K562 (cell line): ENCODE measurements at regions not wholly inside any gene's neighbourhood (a gene's known extent, or its start where the extent isn't known, plus 50 kb on each side); places are given as distances from the start of the nearest gene placed in this dataset.

Experiments
- DPF2 ChIP-seq: fragments of 450-650 bp; IDR thresholded peaks from 2 replicates; pipeline ENCODE4 v1.6.1; 2016
- MITF ChIP-seq: IDR thresholded peaks from 2 replicates; pipeline ENCODE4 v1.6.1; 2014; ENCODE audit warnings: antibody characterized with exemption
- NFIC ChIP-seq: fragments of 450-650 bp; IDR thresholded peaks from 2 replicates; pipeline ENCODE4 v1.6.1; 2017; ENCODE audit warnings: mild to moderate bottlenecking, inconsistent platforms
- RBM15 ChIP-seq: fragments of 200-400 bp; formaldehyde crosslinking; IDR thresholded peaks from 2 replicates; pipeline ENCODE4 v1.6.1; 2018; ENCODE audit warnings: mild to moderate bottlenecking, low read length, moderate library complexity; ENCODE audit not compliant: insufficient read depth
- RERE ChIP-seq: sonication (generic); formaldehyde crosslinking; IDR thresholded peaks from 2 replicates; pipeline ENCODE4 v1.8.0; 2023; ENCODE audit warnings: missing genetic modification reagents, mild to moderate bottlenecking, borderline replicate concordance
- TBP ChIP-seq: optimal IDR thresholded peaks from 2 replicates; pipeline ENCODE3; 2011; ENCODE audit warnings: low read depth, low read length, improper control_type of control experiment
- WHSC1 ChIP-seq: IDR thresholded peaks from one replicate; pipeline ENCODE4 v1.6.1; 2012; ENCODE audit warnings: low read length, control low read depth, inconsistent platforms
- TF ChIP-seq, protein P1 (sequence below): fragments of 450-650 bp; IDR thresholded peaks from 2 replicates; pipeline ENCODE4 v1.6.1; 2018; ENCODE audit warnings: mild to moderate bottlenecking, low read depth; ENCODE audit not compliant: partially characterized antibody
- TF ChIP-seq, protein P2 (sequence below): IDR thresholded peaks from 2 replicates; pipeline ENCODE4 v1.6.1; 2012; ENCODE audit warnings: low read depth, low read length, improper control_type of control experiment, borderline replicate concordance

- TF ChIP-seq RERE (CRISPR knock-in tag) (no peak), NFIC (no peak), TBP (no peak), MITF (no peak), DPF2 (no peak), RBM15 (no peak), WHSC1 (no peak)
- TF ChIP-seq, protein P1, sequence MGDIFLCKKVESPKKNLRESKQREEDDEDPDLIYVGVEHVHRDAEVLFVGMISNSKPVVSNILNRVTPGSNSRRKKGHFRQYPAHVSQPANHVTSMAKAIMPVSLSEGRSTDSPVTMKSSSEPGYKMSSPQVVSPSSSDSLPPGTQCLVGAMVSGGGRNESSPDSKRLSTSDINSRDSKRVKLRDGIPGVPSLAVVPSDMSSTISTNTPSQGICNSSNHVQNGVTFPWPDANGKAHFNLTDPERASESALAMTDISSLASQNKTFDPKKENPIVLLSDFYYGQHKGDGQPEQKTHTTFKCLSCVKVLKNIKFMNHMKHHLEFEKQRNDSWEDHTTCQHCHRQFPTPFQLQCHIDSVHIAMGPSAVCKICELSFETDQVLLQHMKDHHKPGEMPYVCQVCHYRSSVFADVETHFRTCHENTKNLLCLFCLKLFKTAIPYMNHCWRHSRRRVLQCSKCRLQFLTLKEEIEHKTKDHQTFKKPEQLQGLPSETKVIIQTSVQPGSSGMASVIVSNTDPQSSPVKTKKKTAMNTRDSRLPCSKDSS: no peak
- TF ChIP-seq, protein P2, sequence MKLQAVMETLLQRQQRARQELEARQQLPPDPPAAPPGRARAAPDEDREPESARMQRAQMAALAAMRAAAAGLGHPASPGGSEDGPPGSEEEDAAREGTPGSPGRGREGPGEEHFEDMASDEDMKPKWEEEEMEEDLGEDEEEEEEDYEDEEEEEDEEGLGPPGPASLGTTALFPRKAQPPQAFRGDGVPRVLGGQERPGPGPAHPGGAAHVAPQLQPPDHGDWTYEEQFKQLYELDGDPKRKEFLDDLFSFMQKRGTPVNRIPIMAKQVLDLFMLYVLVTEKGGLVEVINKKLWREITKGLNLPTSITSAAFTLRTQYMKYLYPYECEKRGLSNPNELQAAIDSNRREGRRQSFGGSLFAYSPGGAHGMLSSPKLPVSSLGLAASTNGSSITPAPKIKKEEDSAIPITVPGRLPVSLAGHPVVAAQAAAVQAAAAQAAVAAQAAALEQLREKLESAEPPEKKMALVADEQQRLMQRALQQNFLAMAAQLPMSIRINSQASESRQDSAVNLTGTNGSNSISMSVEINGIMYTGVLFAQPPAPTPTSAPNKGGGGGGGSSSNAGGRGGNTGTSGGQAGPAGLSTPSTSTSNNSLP: no peak
- TF ChIP-seq, all 486 proteins: peak for 0
These were observed 61.4 kb upstream of the NFIL3 start (continued) for GRCh38 chr9:91485006-91485405.
